Astrocyte (in vitro differentiated cells and primary cell): ENCODE measurements at regions not wholly inside any gene's neighbourhood (a gene's known extent, or its start where the extent isn't known, plus 50 kb on each side); places are given as distances from the start of the nearest gene placed in this dataset.
A peak's percentile ranks its signal among the peaks of the same experiment; 100 is the strongest.

ENCODE experiments used
- DNase-seq: peaks from one replicate; pipeline ENCODE4 v3.0.0-alpha.2; 2010; ENCODE audit warnings: low read depth
- FAIRE-seq: peaks from 2 replicates; lab custom pipeline; 2011; peaks lifted over from hg19 to GRCh38; lab: Jason Lieb, UNC
- H2AFZ ChIP-seq: 2 replicates; pipeline ENCODE4 v1.6.0; 2012; ENCODE audit warnings: low read depth, low read length, inconsistent platforms
- H3K27ac ChIP-seq: 2 replicates; pipeline ENCODE4 v1.5.1; 2011; ENCODE audit warnings: low read depth, low read length, inconsistent platforms
- H3K27me3 ChIP-seq: 2 replicates; pipeline ENCODE4 v1.6.0; 2011; ENCODE audit warnings: low read length, inconsistent platforms; ENCODE audit not compliant: insufficient read depth
- H3K36me3 ChIP-seq: 2 replicates; pipeline ENCODE4 v1.5.1; 2011; ENCODE audit warnings: low read length, inconsistent platforms; ENCODE audit not compliant: insufficient read depth
- H3K4me1 ChIP-seq: 2 replicates; pipeline ENCODE4 v1.5.1; 2011; ENCODE audit warnings: low read length, inconsistent platforms; ENCODE audit not compliant: insufficient read depth
- H3K4me2 ChIP-seq: 2 replicates; pipeline ENCODE4 v1.6.0; 2012; ENCODE audit warnings: low read length, inconsistent platforms
- H3K4me3 ChIP-seq: 2 replicates; pipeline ENCODE4 v1.5.1; 2011; ENCODE audit warnings: low read depth, mild to moderate bottlenecking, low read length, inconsistent platforms; ENCODE audit not compliant: insufficient read depth
- H3K79me2 ChIP-seq: 2 replicates; pipeline ENCODE4 v1.6.0; 2012; ENCODE audit warnings: mild to moderate bottlenecking, low read length, inconsistent platforms; ENCODE audit not compliant: insufficient read depth
- H3K9ac ChIP-seq: 2 replicates; pipeline ENCODE4 v1.6.0; 2012; ENCODE audit warnings: mild to moderate bottlenecking, low read length, inconsistent platforms
- H3K9me3 ChIP-seq: 2 replicates; pipeline ENCODE4 v1.5.1; 2012; ENCODE audit warnings: low read depth, mild to moderate bottlenecking, low read length, inconsistent platforms; ENCODE audit not compliant: insufficient read depth
- H4K20me1 ChIP-seq: 2 replicates; pipeline ENCODE4 v1.6.0; 2012; ENCODE audit warnings: low read length, inconsistent platforms; ENCODE audit not compliant: insufficient read depth
- H3K27ac Mint-ChIP-seq: one replicate; pipeline ENCODE4 v1.8.0; 2021; ENCODE audit warnings: mild to moderate bottlenecking, mixed read lengths; ENCODE audit not compliant: unreplicated experiment
- H3K27me3 Mint-ChIP-seq: one replicate; pipeline ENCODE4 v1.8.0; 2021; ENCODE audit warnings: low read depth, mixed read lengths; ENCODE audit not compliant: unreplicated experiment
- H3K36me3 Mint-ChIP-seq: one replicate; pipeline ENCODE4 v1.8.0; 2021; ENCODE audit warnings: low read depth, mixed read lengths; ENCODE audit not compliant: unreplicated experiment
- H3K4me1 Mint-ChIP-seq: one replicate; pipeline ENCODE4 v1.8.0; 2021; ENCODE audit warnings: low read depth, mixed read lengths; ENCODE audit not compliant: unreplicated experiment
- H3K4me3 Mint-ChIP-seq: one replicate; pipeline ENCODE4 v1.8.0; 2021; ENCODE audit warnings: mild to moderate bottlenecking, moderate library complexity, mixed read lengths; ENCODE audit not compliant: unreplicated experiment
- H3K9me3 Mint-ChIP-seq: one replicate; pipeline ENCODE4 v1.8.0; 2021; ENCODE audit warnings: mild to moderate bottlenecking, mixed read lengths; ENCODE audit not compliant: unreplicated experiment
- EZH2 ChIP-seq: IDR thresholded peaks from 2 replicates; pipeline ENCODE4 v1.6.1; 2012; ENCODE audit warnings: mild to moderate bottlenecking, low read length, inconsistent platforms; ENCODE audit not compliant: insufficient read depth
- TF ChIP-seq, protein P1 (sequence below): IDR thresholded peaks from 2 replicates; pipeline ENCODE4 v1.5.1; 2011; ENCODE audit warnings: low read depth, mild to moderate bottlenecking, inconsistent platforms, low read length, moderate library complexity; ENCODE audit not compliant: insufficient read depth

DNA sequence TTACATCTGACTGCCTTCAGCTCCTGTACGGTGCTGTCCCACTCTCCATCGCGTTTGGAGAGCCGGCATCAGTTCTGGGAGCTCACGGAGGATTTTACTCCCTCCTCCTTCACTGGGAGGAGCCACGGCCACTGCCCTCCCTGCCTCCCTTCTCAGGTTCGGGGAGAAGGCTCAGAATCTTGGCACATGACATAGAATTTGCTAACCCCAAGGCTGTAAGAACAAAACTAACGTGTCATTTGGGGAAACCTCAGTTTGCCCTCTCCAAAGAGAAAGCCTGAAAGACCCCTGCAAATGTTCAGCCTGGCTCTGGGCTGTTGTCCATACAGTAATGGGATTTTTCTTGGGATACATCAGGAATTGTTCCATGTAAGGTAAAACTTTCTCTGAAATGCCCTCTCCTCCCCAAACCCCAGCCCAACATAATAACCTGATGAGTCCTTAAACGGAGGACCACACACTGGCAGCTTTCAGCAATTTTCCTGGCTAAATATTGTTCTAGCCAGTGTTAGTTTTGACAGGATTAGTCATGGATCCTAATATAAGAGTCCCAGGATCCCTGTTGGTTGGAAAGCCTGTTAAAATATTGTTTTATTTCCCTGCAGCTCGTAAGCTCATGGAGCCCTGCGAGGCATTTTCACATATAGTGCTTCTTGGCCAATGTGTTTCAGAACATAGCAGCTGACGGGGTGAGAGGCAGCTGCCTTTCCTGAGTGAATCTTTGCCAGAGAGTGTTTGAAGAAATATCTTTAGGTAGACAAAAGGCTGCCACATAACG lies 98.8 kb downstream of the RHOU start:
- no peak for DNase-seq
- peaks cover 32% of the 10 kb centered on the region for H3K4me1 Mint-ChIP-seq
- H3K36me3 ChIP-seq = no peaks in the 10 kb centered on the region
- peaks cover 24% of the 10 kb centered on the region for H3K27me3 ChIP-seq
- peak overlapping the region; percentile 48 for H3K4me2 ChIP-seq
- no peak overlapping the region for H3K4me3 Mint-ChIP-seq
- H3K27ac ChIP-seq = no peak overlapping the region
- no peak overlapping the region for H2AFZ ChIP-seq
- H4K20me1 ChIP-seq = peaks cover 4% of the 10 kb centered on the region
- H3K27me3 Mint-ChIP-seq = peaks cover 5% of the 10 kb centered on the region
- peaks cover 26% of the 10 kb centered on the region for H3K4me1 ChIP-seq
- no peaks in the 10 kb centered on the region for H3K36me3 Mint-ChIP-seq
- FAIRE-seq = no peak
- H3K9ac ChIP-seq = no peak overlapping the region
- TF ChIP-seq, protein P1, sequence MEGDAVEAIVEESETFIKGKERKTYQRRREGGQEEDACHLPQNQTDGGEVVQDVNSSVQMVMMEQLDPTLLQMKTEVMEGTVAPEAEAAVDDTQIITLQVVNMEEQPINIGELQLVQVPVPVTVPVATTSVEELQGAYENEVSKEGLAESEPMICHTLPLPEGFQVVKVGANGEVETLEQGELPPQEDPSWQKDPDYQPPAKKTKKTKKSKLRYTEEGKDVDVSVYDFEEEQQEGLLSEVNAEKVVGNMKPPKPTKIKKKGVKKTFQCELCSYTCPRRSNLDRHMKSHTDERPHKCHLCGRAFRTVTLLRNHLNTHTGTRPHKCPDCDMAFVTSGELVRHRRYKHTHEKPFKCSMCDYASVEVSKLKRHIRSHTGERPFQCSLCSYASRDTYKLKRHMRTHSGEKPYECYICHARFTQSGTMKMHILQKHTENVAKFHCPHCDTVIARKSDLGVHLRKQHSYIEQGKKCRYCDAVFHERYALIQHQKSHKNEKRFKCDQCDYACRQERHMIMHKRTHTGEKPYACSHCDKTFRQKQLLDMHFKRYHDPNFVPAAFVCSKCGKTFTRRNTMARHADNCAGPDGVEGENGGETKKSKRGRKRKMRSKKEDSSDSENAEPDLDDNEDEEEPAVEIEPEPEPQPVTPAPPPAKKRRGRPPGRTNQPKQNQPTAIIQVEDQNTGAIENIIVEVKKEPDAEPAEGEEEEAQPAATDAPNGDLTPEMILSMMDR = no peak
- TF ChIP-seq EZH2 = no peak
- no peak overlapping the region for H3K27ac Mint-ChIP-seq
- H3K4me3 ChIP-seq = no peak overlapping the region
- no peaks in the 10 kb centered on the region for H3K79me2 ChIP-seq
- H3K9me3 ChIP-seq = no peaks in the 10 kb centered on the region
- peaks cover 1% of the 10 kb centered on the region for H3K9me3 Mint-ChIP-seq

DNA sequence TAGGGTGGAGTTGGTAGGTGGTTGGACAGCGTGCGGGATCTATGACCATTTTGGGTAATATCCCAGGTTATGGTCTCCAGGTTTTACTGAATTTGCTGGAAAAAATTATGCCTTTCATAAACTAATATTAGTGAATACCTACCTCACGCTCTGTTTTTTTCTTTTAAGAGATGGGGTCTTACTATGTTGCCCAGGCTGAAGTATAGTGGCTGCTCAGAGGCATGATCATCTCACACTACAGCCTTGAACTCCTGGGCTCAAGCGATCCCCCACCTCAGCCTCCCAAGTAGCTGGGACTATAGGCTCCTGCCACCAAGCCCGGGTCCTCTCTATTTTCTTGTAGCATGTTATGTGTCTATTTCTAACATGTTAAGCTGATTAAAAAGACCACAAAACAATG lies 100.2 kb downstream of the RHOU start:
- Histone ChIP-seq H3K79me2 (no peaks in the 10 kb centered on the region), H3K36me3 (no peaks in the 10 kb centered on the region), H3K27ac (no peak overlapping the region), H3K4me3 (no peak overlapping the region), H4K20me1 (peaks cover 4% of the 10 kb centered on the region), H2AFZ (no peak overlapping the region), H3K9me3 (no peaks in the 10 kb centered on the region), H3K9ac (no peak overlapping the region), H3K27me3 (peaks cover 24% of the 10 kb centered on the region), H3K4me1 (peaks cover 26% of the 10 kb centered on the region), H3K4me2 (no peak overlapping the region)
- peaks cover 5% of the 10 kb centered on the region for H3K27me3 Mint-ChIP-seq
- no peak overlapping the region for H3K27ac Mint-ChIP-seq
- no peaks in the 10 kb centered on the region for H3K36me3 Mint-ChIP-seq
- peaks cover 1% of the 10 kb centered on the region for H3K9me3 Mint-ChIP-seq
- no peak overlapping the region for H3K4me3 Mint-ChIP-seq
- DNase-seq (no peak), FAIRE-seq (no peak)
- TF ChIP-seq, protein P1 = no peak
- TF ChIP-seq EZH2 = no peak
- H3K4me1 Mint-ChIP-seq = peaks cover 36% of the 10 kb centered on the region

DNA sequence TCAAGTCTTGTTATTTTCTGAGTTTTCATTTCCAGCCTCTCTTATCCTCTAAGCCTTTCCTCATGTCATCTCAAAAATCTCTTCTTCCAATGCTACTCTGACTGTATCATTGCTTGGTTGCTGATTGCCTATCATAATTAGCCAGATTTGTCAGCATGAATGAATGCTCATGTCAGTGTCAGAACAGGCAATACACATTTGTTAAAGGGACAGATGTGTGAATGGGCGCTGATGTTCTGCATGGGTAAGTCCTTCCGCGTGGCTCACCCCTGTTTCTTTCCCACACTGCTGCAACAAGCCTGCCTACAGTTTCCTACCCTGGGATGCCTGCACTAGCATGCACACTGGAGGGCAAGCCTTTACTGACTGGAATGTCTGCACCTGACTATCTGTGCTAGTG lies 100.6 kb downstream of the RHOU start:
- H3K9me3 ChIP-seq = no peaks in the 10 kb centered on the region
- DNase-seq (no peak), FAIRE-seq (no peak)
- H2AFZ ChIP-seq = no peak overlapping the region
- no peak overlapping the region for H3K27ac ChIP-seq
- no peak for TF ChIP-seq EZH2
- TF ChIP-seq, protein P1 = no peak
- H3K27me3 ChIP-seq = peaks cover 24% of the 10 kb centered on the region
- Mint-ChIP-seq H3K36me3 (no peaks in the 10 kb centered on the region), H3K27ac (no peak overlapping the region), H3K4me3 (no peak overlapping the region), H3K9me3 (peaks cover 1% of the 10 kb centered on the region), H3K27me3 (peaks cover 5% of the 10 kb centered on the region), H3K4me1 (peaks cover 35% of the 10 kb centered on the region)
- no peak overlapping the region for H3K4me2 ChIP-seq
- no peak overlapping the region for H3K9ac ChIP-seq
- H3K36me3 ChIP-seq = no peaks in the 10 kb centered on the region
- H3K79me2 ChIP-seq = no peaks in the 10 kb centered on the region
- no peak overlapping the region for H3K4me3 ChIP-seq
- H4K20me1 ChIP-seq = peaks cover 4% of the 10 kb centered on the region
- H3K4me1 ChIP-seq = peaks cover 23% of the 10 kb centered on the region
